HEK293T (cell line): ENCODE measurements at regions not wholly inside any gene's neighbourhood (a gene's known extent, or its start where the extent isn't known, plus 50 kb on each side); places are given as distances from the start of the nearest gene placed in this dataset.

Source experiments
- CTCF ChIA-PET: fragments of 350-600 bp; formaldehyde crosslinking; extraction: SDS; loops from one replicate; lab custom pipeline; 2021; ENCODE audit warnings: antibody characterized with exemption, inconsistent platforms; lab: Yijun Ruan, JAX
- POLR2A ChIA-PET: fragments of 350-600 bp; formaldehyde crosslinking; extraction: SDS; loops from one replicate; lab custom pipeline; 2020; ENCODE audit warnings: antibody characterized with exemption, inconsistent platforms; lab: Yijun Ruan, JAX
- DNase-seq: peaks from one replicate; pipeline ENCODE4 v3.0.0; 2012; ENCODE audit warnings: mixed read lengths; ENCODE audit errors: extremely low spot score
- ARNT ChIP-seq: fragments of 450-650 bp; IDR thresholded peaks from 2 replicates; pipeline ENCODE4 v1.6.1; 2017; ENCODE audit warnings: mild to moderate bottlenecking
- BHLHE40 ChIP-seq: fragments of 450-650 bp; IDR thresholded peaks from 2 replicates; pipeline ENCODE4 v1.6.1; 2016; ENCODE audit warnings: mild to moderate bottlenecking, moderate library complexity, borderline replicate concordance
- CTBP1 ChIP-seq: fragments of 450-650 bp; IDR thresholded peaks from 2 replicates; pipeline ENCODE4 v1.6.1; 2016; ENCODE audit warnings: borderline replicate concordance
- ELF4 ChIP-seq: fragments of 450-650 bp; IDR thresholded peaks from 2 replicates; pipeline ENCODE4 v1.6.1; 2017; ENCODE audit warnings: antibody characterized with exemption
- FOXA1 ChIP-seq: fragments of 450-650 bp; IDR thresholded peaks from 2 replicates; pipeline ENCODE4 v1.6.1; 2016; ENCODE audit warnings: mild to moderate bottlenecking
- FOXK2 ChIP-seq: fragments of 450-650 bp; IDR thresholded peaks from 2 replicates; pipeline ENCODE4 v1.6.1; 2016; ENCODE audit warnings: mild to moderate bottlenecking
- FOXM1 ChIP-seq: fragments of 450-650 bp; IDR thresholded peaks from 2 replicates; pipeline ENCODE4 v1.6.1; 2017; ENCODE audit warnings: mild to moderate bottlenecking, borderline replicate concordance
- HDGF ChIP-seq: fragments of 450-650 bp; IDR thresholded peaks from 2 replicates; pipeline ENCODE4 v1.6.1; 2017; ENCODE audit warnings: antibody characterized with exemption, borderline replicate concordance
- L3MBTL2 ChIP-seq: fragments of 450-650 bp; conservative IDR thresholded peaks from 2 replicates; pipeline ENCODE4 v1.6.1; 2016; ENCODE audit warnings: mild to moderate bottlenecking
- LEF1 ChIP-seq: fragments of 450-650 bp; IDR thresholded peaks from 2 replicates; pipeline ENCODE4 v1.6.1; 2017; ENCODE audit warnings: mild to moderate bottlenecking, borderline replicate concordance
- NFRKB ChIP-seq: fragments of 450-650 bp; IDR thresholded peaks from 2 replicates; pipeline ENCODE4 v1.6.1; 2016; ENCODE audit warnings: mild to moderate bottlenecking, moderate library complexity
- SP1 ChIP-seq: fragments of 450-650 bp; IDR thresholded peaks from 2 replicates; pipeline ENCODE4 v1.6.1; 2017
- SUZ12 ChIP-seq: fragments of 450-650 bp; IDR thresholded peaks from 2 replicates; pipeline ENCODE4 v1.6.1; 2016; ENCODE audit warnings: mild to moderate bottlenecking
- TARDBP ChIP-seq: fragments of 450-650 bp; IDR thresholded peaks from 2 replicates; pipeline ENCODE4 v1.6.1; 2016
- ZNF384 ChIP-seq: fragments of 450-650 bp; IDR thresholded peaks from 2 replicates; pipeline ENCODE4 v1.6.1; 2016
- TF ChIP-seq, protein P1 (sequence below): fragments of 450-650 bp; IDR thresholded peaks from 2 replicates; pipeline ENCODE4 v1.6.1; 2016

DNA sequence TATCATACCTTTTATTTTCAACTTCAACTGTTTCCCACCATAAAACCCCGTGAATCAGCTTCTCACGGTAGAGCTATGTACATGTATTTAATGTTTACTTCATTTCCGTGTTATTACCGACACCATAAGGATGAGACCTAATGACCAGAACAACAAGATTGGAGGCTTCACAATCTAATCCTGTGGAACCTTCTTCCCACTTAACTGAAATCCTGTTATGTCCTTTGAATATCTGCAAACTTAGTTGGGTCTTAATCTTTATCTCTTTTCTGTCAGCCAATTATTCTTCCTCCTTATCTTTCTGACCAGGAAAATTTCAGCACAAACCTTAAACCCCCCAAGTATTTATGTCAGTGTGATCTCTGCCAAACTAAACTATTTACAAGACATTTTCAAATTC, 214.4 kb downstream of the TMX3 start:
- POLR2A ChIA-PET: no interaction called here
- TF ChIP-seq FOXA1 (no peak), ARNT (no peak), SP1 (no peak)
- TF ChIP-seq, protein P1, sequence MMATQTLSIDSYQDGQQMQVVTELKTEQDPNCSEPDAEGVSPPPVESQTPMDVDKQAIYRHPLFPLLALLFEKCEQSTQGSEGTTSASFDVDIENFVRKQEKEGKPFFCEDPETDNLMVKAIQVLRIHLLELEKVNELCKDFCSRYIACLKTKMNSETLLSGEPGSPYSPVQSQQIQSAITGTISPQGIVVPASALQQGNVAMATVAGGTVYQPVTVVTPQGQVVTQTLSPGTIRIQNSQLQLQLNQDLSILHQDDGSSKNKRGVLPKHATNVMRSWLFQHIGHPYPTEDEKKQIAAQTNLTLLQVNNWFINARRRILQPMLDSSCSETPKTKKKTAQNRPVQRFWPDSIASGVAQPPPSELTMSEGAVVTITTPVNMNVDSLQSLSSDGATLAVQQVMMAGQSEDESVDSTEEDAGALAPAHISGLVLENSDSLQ: no peak
- no peak for DNase-seq
- CTCF ChIA-PET: no interaction called here

- CTCF ChIA-PET: no interaction called here
- POLR2A ChIA-PET: no interaction called here
- no peak for DNase-seq
- no peak for TF ChIP-seq TARDBP
- no peak for TF ChIP-seq SP1
- no peak for TF ChIP-seq ARNT
- TF ChIP-seq BHLHE40: no peak
- no peak for TF ChIP-seq LEF1
- TF ChIP-seq FOXM1: no peak
- no peak for TF ChIP-seq ELF4
- no peak for TF ChIP-seq SUZ12
- no peak for TF ChIP-seq NFRKB
- no peak for TF ChIP-seq ZNF384
- no peak for TF ChIP-seq CTBP1
- TF ChIP-seq FOXA1: no peak
- TF ChIP-seq, protein P1: no peak
- TF ChIP-seq FOXK2: no peak
- TF ChIP-seq L3MBTL2: no peak
- no peak for TF ChIP-seq HDGF
Observed at GRCh38 chr18:68499141-68499540, 215.8 kb downstream of the TMX3 start.

- ChIA-PET POLR2A (no interaction called here), CTCF (no interaction called here)
- DNase-seq: no peak
- TF ChIP-seq, protein P1: no peak
- TF ChIP-seq ELF4 (no peak), HDGF (no peak), ZNF384 (no peak), TARDBP (no peak), SP1 (no peak), BHLHE40 (no peak), FOXA1 (no peak), SUZ12 (no peak), ARNT (no peak)
Observed at GRCh38 chr18:68498636-68499035, 216.3 kb downstream of the TMX3 start.

GRCh38 chr18:68498185-68498584, 216.7 kb downstream of the TMX3 start:
- ChIA-PET POLR2A (no interaction called here), CTCF (no interaction called here)
- TF ChIP-seq ZNF384 (no peak), L3MBTL2 (no peak), SUZ12 (no peak)
- TF ChIP-seq, protein P1: no peak
- no peak for DNase-seq

DNA sequence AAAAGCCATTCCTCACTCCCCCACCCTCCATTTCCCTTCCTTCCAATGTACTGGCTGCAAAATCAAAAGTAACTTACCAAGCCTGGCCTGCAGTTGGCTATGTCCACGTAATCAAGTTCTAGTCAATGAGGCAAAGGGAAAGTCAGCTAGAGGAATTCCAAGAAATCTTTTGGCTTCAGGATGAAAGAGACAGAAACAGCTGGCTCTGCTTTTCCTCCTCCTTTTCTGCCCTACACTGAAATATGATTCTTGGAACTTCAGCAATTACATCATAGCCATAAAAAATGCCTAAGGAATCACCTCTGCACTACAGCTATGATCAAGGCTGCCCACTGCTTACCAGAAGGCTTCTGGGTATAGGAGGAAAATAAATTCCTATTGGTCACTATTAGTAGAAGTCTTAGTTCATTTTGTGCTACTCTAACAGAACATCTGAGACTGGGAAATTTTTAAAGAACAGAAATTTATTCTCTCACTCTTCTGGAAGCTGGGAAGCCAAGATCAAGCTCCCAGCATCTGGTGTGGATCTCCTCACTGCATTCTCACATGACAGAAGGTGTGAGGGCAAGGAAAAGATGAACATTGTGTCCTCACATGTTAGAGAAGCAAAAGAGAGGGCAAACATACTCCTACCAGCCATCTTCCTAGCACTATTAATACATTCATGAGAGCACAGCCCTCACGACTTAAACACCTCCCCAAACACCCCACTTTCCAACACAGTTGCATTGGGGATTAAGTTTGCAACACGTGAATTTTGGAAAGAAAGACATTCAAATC, 219.9 kb downstream of the TMX3 start:
- no peak for DNase-seq
- no peak for TF ChIP-seq BHLHE40
- no peak for TF ChIP-seq HDGF
- no peak for TF ChIP-seq CTBP1
- TF ChIP-seq, protein P1: no peak
- TF ChIP-seq ZNF384: no peak
- no peak for TF ChIP-seq L3MBTL2
- no peak for TF ChIP-seq ARNT
- TF ChIP-seq SUZ12: no peak
- ChIA-PET POLR2A (no interaction called here), CTCF (no interaction called here)
